NCI-H82 treated with DMSO at 0.1 percent for 48 hours (cell line): ENCODE measurements at regions not wholly inside any gene's neighbourhood (a gene's known extent, or its start where the extent isn't known, plus 50 kb on each side); places are given as distances from the start of the nearest gene placed in this dataset.
"Not testable (repeated sequence)": the region's sequence is repeated elsewhere in the genome, so short reads cannot be mapped to it uniquely, and the experiment has no call there.

Source experiments
- DNase-seq: peaks from one replicate; lab custom pipeline; 2025; ENCODE audit not compliant: unreplicated experiment; lab: John Stamatoyannopoulos, UW

DNA sequence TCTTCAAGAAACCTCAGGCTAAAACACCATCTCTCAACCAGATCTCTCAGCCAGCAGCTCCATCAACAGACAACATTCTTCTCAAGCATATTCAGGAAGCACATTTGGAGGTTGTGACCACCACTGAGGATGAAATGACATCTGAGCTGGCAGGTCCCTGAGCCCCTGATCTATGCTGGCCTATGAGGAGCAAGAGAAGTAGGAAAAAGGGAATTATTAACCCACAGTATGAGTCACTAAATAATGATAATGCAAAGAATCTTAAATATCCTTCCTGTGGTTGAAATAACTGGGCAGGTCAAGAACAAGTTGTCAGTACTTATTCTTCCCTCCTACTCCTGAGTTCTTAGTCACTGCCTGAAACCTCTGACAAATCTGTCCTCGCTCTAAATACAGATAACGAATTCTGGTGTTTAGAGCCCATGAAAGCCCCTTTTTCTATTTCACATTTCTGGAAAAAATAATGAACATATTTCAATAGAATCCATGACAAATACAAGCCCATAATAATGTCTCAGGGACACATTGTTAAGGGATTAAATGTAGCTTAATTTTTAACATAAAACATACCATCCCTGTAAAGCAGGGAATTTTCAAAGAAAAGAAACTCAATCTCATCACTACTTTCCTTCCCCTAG lies 225.8 kb upstream of the IRS2 start:
- no peak for DNase-seq

DNA sequence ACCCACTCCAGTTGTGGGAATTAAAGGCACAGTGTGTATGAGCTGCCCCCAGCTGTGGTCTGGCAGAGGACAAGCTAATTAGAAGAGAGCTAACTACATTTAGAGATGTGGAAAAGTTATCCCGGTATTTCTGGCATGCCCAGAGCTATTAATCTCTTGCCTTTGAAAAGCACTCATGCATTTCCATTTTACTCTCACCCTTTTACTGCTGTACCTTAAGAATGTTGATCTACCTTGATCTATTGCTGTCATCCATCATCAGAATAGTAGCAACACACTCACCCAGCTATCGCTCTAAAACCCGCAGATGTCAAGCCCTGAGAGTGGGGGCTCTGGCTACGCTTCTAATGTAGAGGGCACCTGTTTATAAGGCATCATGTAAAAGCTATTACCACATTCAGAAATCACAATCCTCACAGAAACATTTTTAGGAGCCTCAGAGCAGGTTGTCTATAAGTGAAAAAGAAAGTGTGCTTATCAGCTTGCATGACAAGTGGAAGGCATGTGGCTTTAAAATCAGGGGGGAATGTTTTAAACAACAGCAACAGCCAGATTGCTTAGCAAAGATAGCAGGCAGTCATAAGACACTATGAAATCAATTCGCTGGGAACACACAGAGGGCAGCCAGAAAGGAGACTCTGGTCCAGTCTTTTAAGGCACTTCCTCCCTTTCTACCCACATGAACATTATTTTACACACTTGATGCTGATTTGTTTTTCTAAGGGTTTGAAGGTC lies 224.2 kb upstream of the IRS2 start:
- DNase-seq, result no peak

DNA sequence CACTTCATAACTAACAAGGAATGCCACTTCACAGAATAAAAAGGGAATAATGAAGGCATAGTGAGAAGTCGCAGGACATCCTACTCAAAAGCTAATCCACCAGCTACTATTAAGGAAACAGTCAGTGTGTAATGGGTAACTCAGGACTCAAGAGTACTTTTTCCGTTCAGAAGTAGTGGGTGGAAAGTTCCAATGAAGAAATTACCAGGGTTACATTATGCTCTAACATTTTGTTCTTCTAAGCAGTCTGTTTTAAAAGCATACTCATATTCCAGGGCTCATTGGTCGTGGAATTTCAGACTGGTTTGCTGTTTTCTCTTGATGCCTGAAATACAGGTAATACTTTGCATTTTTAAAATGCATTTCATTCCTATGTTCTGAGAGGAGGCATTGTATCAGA lies 222.4 kb upstream of the IRS2 start:
- no peak for DNase-seq

DNA sequence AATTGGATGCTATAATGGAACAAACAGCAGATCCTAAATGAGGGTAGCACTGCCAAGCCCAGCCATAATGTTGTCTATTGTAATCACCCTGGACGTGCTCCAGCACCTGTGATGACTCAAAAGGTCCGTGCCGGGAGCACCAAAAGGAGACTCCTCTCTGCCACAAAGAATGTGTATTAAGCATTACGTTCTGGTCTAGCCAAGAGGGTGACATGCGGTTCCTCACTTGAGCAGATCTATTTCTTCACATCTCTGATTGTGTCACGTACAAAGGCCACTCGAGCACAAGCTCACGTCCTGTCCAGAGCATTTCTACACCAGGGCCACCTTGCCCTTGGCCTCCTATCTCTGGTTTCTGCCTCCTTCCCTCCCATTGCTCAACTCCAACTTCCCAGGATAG lies 219.9 kb upstream of the IRS2 start:
- no peak for DNase-seq

DNA sequence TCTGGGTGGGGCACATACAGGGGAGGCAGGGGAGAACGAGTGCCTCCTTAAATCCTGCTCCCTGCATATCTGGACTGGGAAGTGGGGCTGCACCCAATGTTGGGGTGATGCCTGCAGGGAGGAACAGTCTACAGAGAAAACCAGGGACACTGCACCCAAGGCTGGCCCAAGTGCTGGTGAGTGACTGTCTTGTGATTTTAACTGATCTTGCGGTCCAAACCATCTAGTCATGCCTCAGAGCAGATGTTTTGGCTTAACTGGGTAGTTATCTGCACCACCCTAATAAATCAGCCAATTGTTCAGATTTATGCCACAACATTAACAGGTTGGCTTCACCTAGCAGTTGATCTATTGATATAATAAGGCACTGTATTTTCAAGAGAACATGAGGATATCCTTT lies 219.2 kb upstream of the IRS2 start:
- no peak for DNase-seq

DNA sequence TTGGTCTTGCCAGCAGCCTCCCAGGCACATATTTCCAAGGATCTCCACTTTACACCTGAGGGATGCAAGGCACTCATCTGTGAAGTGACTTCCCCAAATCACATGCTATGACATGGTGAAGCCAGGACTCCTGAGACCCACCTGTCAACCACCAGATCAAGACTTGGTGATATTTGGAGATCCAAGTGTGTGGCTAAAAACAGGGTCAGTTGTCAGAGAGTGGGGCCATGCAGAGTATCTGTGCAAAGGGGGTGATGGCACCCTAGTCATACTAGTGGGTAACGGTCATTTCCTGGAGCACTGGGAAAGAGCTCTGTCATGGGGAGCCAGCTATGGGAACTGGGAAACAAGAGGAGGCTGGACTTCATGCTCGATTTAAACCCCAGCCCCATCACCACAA lies 218.4 kb upstream of the IRS2 start:
- no peak for DNase-seq

DNA sequence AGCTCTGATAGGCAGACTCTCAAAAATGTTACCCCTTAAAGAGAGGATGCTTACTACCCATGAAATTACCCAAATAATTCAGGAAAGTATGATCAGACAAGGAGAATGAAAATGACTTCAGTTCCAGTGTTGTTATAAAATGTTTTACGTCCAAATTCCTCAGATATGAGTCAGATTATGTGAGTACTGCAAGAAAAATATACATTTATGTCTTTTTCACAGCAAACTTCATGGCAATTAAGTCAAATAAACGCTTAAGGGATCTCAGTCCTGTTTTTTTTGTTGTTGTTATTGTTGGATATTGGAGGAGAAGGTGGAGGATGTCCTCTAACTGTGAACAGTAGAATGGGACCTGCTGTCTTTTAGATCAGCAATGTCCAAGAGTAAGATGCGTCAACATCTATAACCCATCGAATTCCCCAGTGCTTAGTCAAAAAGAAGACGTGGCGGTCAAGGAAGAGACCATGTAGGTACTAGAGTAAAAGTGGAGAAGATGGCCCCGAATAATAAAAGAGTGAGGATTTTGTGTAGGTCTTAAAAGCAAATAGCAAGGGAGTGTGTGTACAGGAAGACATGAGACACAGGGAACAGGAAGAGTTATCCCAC lies 215.4 kb upstream of the IRS2 start:
- DNase-seq, result no peak

DNA sequence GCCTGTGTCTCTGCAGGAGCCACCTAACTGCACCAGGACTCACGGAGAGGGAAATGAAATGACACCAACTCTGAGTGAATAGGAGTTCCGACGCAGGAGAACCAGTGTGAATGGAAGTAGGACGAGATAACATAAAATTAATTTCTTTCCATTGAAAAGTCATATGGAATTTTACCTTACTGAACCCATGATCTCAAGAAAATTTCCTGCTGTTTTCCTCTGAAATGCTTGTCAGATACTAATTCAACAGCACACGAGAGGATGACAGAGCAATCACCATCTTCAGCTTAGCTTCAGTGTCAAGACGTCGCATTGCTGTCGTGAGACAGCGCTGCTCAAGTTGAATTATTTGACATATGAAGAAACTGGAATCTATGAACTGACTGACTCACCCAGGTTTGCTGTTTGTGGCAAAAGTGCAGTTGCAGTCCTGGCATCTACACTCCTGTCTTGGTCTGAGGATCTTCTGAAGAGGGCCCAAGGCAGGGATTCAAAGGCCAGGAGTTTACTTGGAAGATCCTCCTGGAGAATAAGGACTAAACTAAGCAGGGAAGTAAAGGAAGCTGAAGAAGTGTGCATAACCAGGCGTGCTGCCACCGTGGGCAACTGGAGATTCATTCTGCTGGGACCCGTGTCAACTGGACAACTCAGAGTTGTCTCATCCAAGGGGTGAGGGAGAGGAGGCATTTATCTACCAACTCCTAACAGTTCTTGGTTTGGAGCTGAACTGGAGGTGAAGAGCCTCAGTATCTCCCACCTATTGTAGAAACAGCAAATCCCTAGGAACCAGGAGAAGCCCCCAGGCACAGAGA lies 214.4 kb upstream of the IRS2 start:
- DNase-seq, result no peak

DNA sequence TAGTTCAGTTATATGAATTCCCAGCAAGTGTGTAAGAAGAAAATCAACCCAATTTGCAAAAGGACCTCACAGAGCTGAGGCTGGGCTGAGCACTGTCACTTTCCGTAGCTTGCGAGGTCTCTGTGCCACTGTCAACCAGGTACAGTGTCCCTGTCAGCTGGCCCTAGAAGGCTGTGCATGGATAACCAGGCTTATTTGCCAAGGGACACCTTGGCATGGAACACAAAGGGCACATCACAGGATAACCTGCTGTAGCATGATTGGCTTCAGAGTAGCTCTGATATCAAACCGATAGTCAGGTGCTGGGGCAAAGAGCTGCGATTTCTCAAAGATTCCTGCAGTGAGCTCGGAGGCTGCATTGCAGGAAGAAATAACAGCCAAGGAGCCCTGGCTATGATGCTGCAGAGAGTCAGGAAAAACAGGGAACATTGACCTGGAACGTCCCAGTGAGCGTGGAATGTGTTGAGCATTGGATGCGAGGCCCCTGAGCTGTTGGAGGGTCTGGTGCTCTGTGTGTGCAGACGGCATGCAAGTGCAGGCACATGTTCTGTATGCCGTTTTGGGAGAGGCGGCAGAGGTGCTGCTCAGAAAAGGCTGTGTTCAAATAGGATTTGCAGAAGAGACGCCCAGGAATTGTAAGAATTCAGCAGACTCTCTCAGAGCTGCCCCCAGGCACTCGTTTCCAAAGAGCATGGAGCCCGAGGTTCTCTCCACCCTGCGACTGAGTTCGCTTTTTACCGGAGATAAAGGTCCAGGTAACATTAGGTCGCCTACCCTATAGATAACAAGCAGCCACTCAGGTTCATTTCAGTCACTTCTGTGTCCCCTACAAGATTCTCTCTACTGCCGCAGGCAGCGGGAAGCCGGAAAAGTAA lies 213.5 kb upstream of the IRS2 start:
- no peak for DNase-seq

DNA sequence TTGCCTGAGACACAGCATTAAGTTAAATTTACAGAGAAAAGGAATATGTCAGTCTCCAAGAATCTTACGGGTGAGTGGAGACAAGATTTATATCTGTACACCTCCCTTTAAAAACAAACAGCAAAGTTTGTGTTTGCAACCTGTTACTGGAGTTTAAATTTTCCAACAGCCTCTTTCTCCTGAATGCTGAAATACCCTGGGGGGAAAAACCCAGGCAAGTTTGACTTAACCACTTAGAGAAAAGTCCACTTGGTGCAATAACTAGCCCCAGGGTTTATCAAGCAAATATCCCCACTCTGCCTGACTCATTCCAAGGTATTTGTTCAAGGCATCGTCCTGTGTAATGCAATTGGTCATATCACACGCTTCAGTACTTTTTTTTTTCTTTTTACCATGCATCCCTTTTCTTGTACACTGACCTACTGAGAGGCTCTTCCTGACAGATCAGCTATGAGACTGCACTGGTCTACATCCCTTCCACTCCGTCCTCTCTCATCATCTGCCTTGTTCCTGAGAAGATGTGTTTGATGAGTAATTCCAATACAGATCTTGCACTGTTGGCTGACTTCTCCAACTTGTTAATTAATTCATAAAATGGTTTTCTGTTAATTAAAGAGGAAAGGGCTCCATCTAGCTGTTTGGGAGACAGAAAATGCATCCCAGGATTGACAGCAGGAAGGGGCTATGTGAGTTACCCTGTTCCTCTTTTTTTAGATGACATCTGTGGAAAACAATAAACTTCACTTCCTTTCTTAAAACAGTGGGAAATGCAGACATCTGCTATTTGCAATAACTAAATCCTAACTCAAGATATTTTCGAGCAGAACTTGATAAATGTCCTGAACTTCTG lies 212.5 kb upstream of the IRS2 start:
- DNase-seq, result no peak

DNA sequence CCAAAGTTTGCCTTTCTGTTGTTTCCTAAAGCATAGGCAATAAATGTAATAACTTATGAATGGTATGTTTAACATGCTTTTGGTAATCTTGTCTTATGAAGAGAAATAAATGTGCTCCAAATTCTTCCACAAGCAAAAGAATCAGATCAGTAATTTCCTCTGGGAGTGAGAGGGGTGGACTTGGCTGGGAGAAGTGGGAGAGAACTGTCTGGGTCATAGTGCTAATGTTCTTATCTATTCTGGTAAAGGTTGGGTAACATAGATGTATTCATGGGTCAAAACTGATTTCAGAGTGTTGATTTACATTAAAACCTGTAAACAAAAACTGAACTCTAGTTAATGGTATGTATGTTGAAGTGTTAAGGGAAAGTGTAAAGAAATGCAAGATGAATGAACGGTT lies 211.7 kb upstream of the IRS2 start:
- DNase-seq, result no peak

DNA sequence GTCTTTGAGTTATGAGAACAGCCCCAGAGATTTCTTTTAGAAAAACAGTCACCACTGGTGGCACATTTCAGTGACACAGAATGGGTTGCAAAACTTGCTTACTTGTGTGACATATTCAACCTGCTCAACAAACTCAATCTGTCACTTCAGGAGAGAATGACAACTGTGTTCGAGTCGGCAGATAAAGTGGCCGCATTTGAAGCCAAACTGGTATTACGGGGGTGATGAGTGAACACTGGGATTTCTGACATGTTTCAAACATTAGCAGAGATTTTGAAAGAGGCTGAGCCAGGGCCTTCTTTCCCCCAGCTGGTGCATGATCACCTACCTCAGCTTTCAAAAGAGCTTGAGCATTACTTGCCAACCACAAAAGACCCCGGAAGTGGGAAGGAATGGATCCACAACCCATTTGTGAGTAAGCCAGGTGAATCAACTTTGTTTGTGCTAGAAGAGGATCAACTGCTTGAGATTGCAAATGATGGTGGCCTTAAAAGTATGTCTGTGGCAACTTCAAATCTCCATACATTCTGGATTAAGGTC lies 210.7 kb upstream of the IRS2 start:
- DNase-seq, result not testable (repeated sequence)

DNA sequence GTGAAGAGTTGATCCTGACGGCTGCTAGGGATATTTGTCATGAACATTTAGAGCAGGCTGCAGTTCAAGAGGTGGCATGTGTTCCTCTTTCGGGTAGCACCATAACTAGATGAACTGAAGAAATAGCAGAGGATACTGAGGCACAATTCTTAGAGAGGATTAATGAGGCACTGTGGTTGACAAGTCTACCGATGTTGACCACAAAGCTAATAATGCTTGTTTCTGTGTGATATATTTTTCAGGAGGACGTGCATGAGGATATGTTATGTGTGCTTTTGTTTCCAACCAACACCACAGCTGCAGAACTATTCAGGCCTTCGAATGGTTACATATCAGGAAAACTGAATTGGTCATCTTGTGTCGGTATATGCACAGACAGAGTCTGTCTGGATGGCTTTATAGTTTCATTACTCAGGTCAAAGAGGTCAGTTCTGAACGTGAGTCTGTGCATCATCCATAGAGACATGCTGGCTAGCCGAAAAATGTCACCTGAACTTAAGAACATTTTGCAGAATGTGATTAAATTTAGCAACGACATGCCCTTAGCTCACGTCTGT lies 210.1 kb upstream of the IRS2 start:
- DNase-seq, result no peak

DNA sequence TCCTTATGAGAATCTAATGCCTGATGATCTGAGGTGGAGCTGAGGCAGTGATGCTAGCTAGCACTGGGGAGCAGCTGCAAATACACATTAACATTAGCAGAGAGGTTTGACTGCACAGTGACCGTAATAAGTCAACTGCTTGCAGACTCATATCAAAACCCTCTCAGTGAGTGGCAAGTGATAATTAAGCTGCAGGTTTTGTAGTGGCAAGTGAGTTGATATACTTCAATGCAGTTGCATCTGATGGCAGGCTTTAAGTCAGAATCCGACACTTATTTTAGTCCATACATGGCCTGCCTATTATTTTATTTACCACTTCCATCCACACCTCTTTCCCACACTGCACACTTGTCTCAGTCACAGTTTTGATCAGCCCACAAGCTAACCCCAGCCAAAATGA lies 209.2 kb upstream of the IRS2 start:
- DNase-seq, result no peak

DNA sequence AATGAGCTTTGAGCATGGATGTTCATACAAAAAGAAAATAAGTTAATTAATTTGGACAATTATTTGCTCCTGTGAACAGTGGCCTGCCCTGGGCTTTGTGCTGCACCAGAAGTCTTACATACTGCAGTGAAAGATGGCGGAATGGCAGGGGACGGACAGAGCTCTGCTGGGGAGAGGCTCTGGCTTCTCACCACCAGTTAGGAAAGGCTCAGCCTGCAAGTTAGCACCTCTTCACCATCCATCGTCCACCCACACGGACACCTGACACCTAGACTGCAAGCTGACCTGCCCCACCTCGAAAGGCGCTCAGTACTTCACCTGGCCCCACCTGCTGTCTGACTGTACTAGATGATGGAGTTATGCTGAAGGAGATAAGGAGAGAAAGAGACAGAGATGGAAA lies 203.9 kb upstream of the IRS2 start:
- DNase-seq, result no peak

DNA sequence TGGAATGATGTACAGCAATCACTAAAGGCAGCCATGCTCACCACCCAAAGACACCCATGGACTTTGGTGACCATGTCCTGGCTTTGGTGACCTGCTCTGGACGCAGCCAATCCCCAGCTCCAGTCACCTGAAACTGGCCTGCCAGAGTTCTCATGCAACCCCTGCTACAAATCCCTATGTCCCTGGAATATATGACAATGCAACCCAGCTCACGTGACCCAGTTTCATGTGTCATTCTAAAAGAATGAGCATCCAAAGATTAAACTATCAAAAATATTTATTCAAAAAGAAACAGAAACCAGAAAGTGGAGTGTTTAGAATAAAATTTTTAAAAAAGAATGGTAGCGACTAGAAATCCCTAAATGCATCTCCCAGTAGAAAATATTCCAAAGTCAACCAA lies 203.3 kb upstream of the IRS2 start:
- no peak for DNase-seq

DNA sequence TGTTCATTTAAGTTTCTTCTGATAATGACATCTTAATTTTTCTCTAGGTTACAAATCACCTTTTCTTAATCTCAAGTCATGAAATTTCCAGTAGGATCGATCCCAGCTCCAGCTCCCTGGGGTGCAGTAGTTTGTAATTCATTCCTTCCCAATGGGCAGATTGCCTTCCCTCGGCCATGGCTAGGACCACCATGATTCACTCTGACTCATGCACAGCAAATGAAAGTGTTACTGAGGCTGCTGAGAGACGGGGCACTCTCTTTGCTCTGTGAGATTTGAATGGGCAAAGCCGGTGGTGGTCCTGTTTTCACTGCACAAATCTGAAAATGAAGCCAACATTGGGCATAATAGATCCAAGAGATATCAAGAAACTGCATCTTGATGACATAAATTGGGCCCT lies 202.8 kb upstream of the IRS2 start:
- no peak for DNase-seq

DNA sequence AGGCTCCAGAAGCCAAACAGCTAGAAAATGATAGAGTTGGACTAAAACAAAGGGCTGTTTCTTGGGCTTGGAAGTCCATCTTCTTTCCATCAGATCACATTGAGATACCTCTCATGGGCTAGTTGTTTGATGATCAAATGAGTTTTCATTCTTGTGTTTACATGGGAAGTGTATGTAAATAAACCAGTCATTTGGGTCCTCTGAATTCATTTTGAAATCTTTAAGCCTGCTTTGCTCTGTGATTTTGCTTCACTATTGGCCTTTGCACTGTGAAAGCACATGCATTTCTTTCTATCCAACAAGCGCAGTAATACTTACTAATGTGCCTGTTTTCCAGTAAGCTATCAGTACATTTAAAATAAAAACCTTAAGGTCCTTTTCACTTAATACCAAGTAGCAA lies 200.5 kb upstream of the IRS2 start:
- no peak for DNase-seq

DNA sequence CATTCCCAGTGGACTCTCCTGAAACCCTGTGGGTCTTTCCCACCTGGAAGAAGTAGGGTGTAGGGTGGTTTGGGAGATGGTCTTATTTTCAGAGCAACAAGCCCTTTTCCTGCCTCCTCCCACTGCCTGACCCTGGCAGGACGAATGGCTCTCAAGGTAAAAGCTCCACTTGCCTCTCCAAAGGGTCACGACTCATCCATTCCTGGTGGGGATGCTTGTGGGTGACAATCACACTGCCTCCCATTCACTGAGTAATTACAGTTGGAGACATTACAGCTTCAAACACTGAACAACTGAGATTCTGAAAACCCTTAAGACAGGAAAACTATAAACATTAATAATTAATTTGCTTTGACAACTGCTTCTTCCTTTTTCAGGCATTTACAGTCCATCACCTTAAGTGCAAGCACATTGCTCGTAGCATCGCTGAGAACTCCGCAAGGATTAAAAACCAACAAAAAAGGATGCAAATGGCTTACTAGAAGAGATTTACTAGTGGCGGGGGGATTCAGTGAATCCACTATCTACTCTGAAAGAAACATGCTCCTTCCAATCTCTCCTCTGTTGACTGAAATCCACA lies 199.6 kb upstream of the IRS2 start:
- no peak for DNase-seq
